OCI-LY1 (cell line): ENCODE measurements at regions not wholly inside any gene's neighbourhood (a gene's known extent, or its start where the extent isn't known, plus 50 kb on each side); places are given as distances from the start of the nearest gene placed in this dataset.

Experiments used
- H2AFZ ChIP-seq: fragments of 200-600 bp; sonication (generic), shearing (Covaris generic); 2 replicates; pipeline ENCODE4 v1.6.0; 2014; ENCODE audit warnings: antibody characterized with exemption, mild to moderate bottlenecking, low read length
- H3F3A ChIP-seq: fragments of 200-600 bp; sonication (generic), shearing (Covaris generic); 2 replicates; pipeline ENCODE4 v1.6.0; 2014; ENCODE audit warnings: mild to moderate bottlenecking, antibody characterized with exemption, low read length, moderate library complexity; ENCODE audit not compliant: insufficient read depth
- H3K27ac ChIP-seq: fragments of 200-600 bp; sonication (generic); 2 replicates; pipeline ENCODE4 v1.5.1; 2014; ENCODE audit warnings: low read length, mixed run types, mild to moderate bottlenecking, low read depth; ENCODE audit not compliant: poor library complexity, severe bottlenecking
- H3K27me3 ChIP-seq: fragments of 200-600 bp; sonication (generic); 2 replicates; pipeline ENCODE4 v1.6.0; 2014; ENCODE audit warnings: antibody characterized with exemption, mild to moderate bottlenecking, low read length, moderate library complexity; ENCODE audit not compliant: insufficient read depth
- H3K36me3 ChIP-seq: fragments of 200-600 bp; sonication (generic); 2 replicates; pipeline ENCODE4 v1.6.1; 2014; ENCODE audit warnings: mild to moderate bottlenecking, antibody characterized with exemption, low read length, moderate library complexity, mixed read lengths; ENCODE audit not compliant: insufficient read depth
- H3K4me1 ChIP-seq: fragments of 200-600 bp; sonication (generic); 2 replicates; pipeline ENCODE4 v1.5.1; 2014; ENCODE audit warnings: mild to moderate bottlenecking, low read length, moderate library complexity; ENCODE audit not compliant: insufficient read depth, severe bottlenecking
- H3K4me2 ChIP-seq: fragments of 200-600 bp; sonication (generic), shearing (Covaris generic); 2 replicates; pipeline ENCODE4 v1.6.1; 2014; ENCODE audit warnings: low read length
- H3K4me3 ChIP-seq: fragments of 200-600 bp; sonication (generic); 2 replicates; pipeline ENCODE4 v1.5.1; 2014; ENCODE audit warnings: low read length, low read depth, mild to moderate bottlenecking, mixed read lengths; ENCODE audit not compliant: poor library complexity, severe bottlenecking
- H3K79me2 ChIP-seq: fragments of 200-600 bp; shearing (Covaris generic); 2 replicates; pipeline ENCODE4 v1.6.1; 2016; ENCODE audit warnings: mixed run types, low read length, mixed read lengths; ENCODE audit not compliant: insufficient read depth
- H3K9ac ChIP-seq: fragments of 200-600 bp; sonication (generic), shearing (Covaris generic); 2 replicates; pipeline ENCODE4 v1.6.1; 2014; ENCODE audit warnings: mild to moderate bottlenecking, low read length, mixed read lengths
- H3K9me2 ChIP-seq: fragments of 200-600 bp; sonication (generic), shearing (Covaris generic); 2 replicates; pipeline ENCODE4 v1.6.1; 2014; ENCODE audit warnings: low read depth, mild to moderate bottlenecking, low read length, mixed read lengths
- H3K9me3 ChIP-seq: fragments of 200-600 bp; shearing (Covaris generic); 2 replicates; pipeline ENCODE4 v1.6.1; 2014; ENCODE audit warnings: low read length, mixed read lengths
- H4K20me1 ChIP-seq: fragments of 200-600 bp; sonication (generic), shearing (Covaris generic); 2 replicates; pipeline ENCODE4 v1.6.0; 2016; ENCODE audit warnings: mild to moderate bottlenecking, low read length; ENCODE audit not compliant: insufficient read depth
- EZH2 ChIP-seq: fragments of 200-600 bp; sonication (generic), shearing (Covaris generic); IDR thresholded peaks from 2 replicates; pipeline ENCODE4 v1.8.0; 2017; ENCODE audit warnings: borderline replicate concordance, mixed run types, mild to moderate bottlenecking, antibody characterized with exemption, low read length, moderate library complexity, mixed read lengths
- TF ChIP-seq, protein P1 (sequence below): fragments of 200-600 bp; sonication (generic), shearing (Covaris generic); IDR thresholded peaks from 2 replicates; pipeline ENCODE4 v1.5.1; 2017; ENCODE audit warnings: mild to moderate bottlenecking, antibody characterized with exemption, low read length, moderate library complexity, mixed read lengths

- no peaks in the 10 kb centered on the region for H3K4me1 ChIP-seq
- H3K27ac ChIP-seq, result no peak overlapping the region
- no peaks in the 10 kb centered on the region for H3K36me3 ChIP-seq
- no peaks in the 10 kb centered on the region for H4K20me1 ChIP-seq
- H3K27me3 ChIP-seq, result no peaks in the 10 kb centered on the region
- no peak for TF ChIP-seq EZH2
- TF ChIP-seq, protein P1, sequence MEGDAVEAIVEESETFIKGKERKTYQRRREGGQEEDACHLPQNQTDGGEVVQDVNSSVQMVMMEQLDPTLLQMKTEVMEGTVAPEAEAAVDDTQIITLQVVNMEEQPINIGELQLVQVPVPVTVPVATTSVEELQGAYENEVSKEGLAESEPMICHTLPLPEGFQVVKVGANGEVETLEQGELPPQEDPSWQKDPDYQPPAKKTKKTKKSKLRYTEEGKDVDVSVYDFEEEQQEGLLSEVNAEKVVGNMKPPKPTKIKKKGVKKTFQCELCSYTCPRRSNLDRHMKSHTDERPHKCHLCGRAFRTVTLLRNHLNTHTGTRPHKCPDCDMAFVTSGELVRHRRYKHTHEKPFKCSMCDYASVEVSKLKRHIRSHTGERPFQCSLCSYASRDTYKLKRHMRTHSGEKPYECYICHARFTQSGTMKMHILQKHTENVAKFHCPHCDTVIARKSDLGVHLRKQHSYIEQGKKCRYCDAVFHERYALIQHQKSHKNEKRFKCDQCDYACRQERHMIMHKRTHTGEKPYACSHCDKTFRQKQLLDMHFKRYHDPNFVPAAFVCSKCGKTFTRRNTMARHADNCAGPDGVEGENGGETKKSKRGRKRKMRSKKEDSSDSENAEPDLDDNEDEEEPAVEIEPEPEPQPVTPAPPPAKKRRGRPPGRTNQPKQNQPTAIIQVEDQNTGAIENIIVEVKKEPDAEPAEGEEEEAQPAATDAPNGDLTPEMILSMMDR, result no peak
- no peak overlapping the region for H3K9ac ChIP-seq
- no peaks in the 10 kb centered on the region for H3K9me3 ChIP-seq
- no peak overlapping the region for H2AFZ ChIP-seq
- no peaks in the 10 kb centered on the region for H3K9me2 ChIP-seq
- H3K4me2 ChIP-seq, result no peak overlapping the region
- no peak overlapping the region for H3K4me3 ChIP-seq
- H3K79me2 ChIP-seq, result no peaks in the 10 kb centered on the region
- H3F3A ChIP-seq, result no peaks in the 10 kb centered on the region
Observed at GRCh38 chr20:20977786-20978185, 128.4 kb downstream of the LINC00237 start.

DNA sequence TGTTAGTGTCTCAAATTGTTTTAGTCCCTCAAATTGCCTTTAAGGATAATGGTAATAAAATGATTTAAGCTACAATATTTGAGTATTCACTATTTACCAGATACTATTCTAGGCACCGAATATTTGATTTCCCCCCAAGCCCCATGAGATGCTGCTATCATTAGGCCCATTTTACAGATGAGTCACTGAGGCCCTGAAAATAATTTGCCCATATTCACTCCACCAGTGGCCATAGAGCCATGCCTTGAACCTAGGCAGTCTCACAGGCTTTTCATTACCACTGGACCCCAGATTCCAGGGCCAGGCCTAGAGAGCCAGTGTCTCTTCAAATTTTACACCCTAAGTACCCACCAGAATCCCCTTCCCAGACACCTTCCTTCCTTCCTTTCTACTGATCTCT is 133.7 kb downstream of the LINC00237 start:
- Histone ChIP-seq H3K4me3 (no peak overlapping the region), H2AFZ (no peak overlapping the region), H3K27ac (no peak overlapping the region), H3K9ac (no peak overlapping the region), H3K79me2 (no peaks in the 10 kb centered on the region), H3K9me2 (no peaks in the 10 kb centered on the region), H4K20me1 (no peaks in the 10 kb centered on the region), H3K27me3 (no peaks in the 10 kb centered on the region), H3K36me3 (no peaks in the 10 kb centered on the region), H3K9me3 (no peaks in the 10 kb centered on the region), H3K4me1 (no peaks in the 10 kb centered on the region), H3F3A (no peaks in the 10 kb centered on the region), H3K4me2 (no peak overlapping the region)
- no peak for TF ChIP-seq EZH2
- TF ChIP-seq, protein P1, result no peak

DNA sequence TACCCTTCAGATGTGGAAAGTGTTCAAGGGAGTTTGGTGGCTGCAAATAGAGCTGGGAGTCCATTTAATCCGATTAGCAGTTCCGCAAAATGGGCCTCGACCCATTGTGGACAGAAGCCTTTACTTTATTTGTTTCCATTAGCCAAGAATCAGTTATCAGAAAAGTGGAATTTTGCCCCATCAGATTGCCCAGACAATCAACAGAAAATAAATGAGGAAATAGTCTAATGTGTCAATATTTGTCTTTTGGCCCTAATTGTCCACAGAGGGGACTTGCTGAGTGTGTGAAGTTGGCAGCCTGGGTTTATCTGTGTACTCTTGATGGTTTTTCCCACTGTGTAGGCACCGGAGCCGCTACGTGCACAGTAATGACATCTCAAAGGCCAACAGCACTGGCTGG is 134.3 kb downstream of the LINC00237 start:
- H3K4me1 ChIP-seq, result no peaks in the 10 kb centered on the region
- TF ChIP-seq, protein P1, result no peak
- TF ChIP-seq EZH2, result no peak

More for the DNA sequence above, 134.3 kb downstream of the LINC00237 start:
- H3K79me2 ChIP-seq, result no peaks in the 10 kb centered on the region
- no peaks in the 10 kb centered on the region for H3K27me3 ChIP-seq
- H4K20me1 ChIP-seq, result no peaks in the 10 kb centered on the region
- H3K4me3 ChIP-seq, result no peak overlapping the region
- H3K9me2 ChIP-seq, result no peaks in the 10 kb centered on the region
- H3K36me3 ChIP-seq, result no peaks in the 10 kb centered on the region
- H2AFZ ChIP-seq, result no peak overlapping the region
- H3K9me3 ChIP-seq, result no peaks in the 10 kb centered on the region
- no peak overlapping the region for H3K9ac ChIP-seq
- H3K27ac ChIP-seq, result no peak overlapping the region
- no peaks in the 10 kb centered on the region for H3F3A ChIP-seq
- H3K4me2 ChIP-seq, result no peak overlapping the region
